H9 (cell line): ENCODE measurements at regions not wholly inside any gene's neighbourhood (a gene's known extent, or its start where the extent isn't known, plus 50 kb on each side); places are given as distances from the start of the nearest gene placed in this dataset.

Experiments used
- DNase-seq: peaks from one replicate; pipeline ENCODE4 v3.0.0-alpha.2; 2017
- H2AFZ ChIP-seq: one replicate; pipeline ENCODE4 v1.6.1; 2013; ENCODE audit warnings: mild to moderate bottlenecking, low read length, control low read depth, moderate library complexity
- H2AK5ac ChIP-seq: 2 replicates; pipeline ENCODE4 v1.6.1; 2013; ENCODE audit warnings: low read length, control low read depth, mixed read lengths; ENCODE audit not compliant: insufficient read length
- H2BK120ac ChIP-seq: one replicate; pipeline ENCODE4 v1.6.1; 2013; ENCODE audit warnings: low read depth, mild to moderate bottlenecking, low read length, control low read depth, inconsistent platforms; ENCODE audit not compliant: poor library complexity, severe bottlenecking
- H2BK12ac ChIP-seq: 2 replicates; pipeline ENCODE4 v1.6.1; 2013; ENCODE audit warnings: low read length, control low read depth, mixed read lengths, low read depth; ENCODE audit not compliant: insufficient read length
- H2BK15ac ChIP-seq: 2 replicates; pipeline ENCODE4 v1.6.1; 2013; ENCODE audit warnings: low read depth, low read length, control low read depth
- H2BK20ac ChIP-seq: one replicate; pipeline ENCODE4 v1.6.1; 2013; ENCODE audit warnings: low read depth, mild to moderate bottlenecking, low read length, control low read depth, inconsistent platforms; ENCODE audit not compliant: poor library complexity, severe bottlenecking
- H2BK5ac ChIP-seq: 2 replicates; pipeline ENCODE4 v1.6.1; 2013; ENCODE audit warnings: low read length, control low read depth, mixed read lengths; ENCODE audit not compliant: insufficient read length
- H3K14ac ChIP-seq: 2 replicates; pipeline ENCODE4 v1.6.1; 2013; ENCODE audit warnings: low read length, control low read depth; ENCODE audit not compliant: insufficient read depth
- H3K18ac ChIP-seq: 2 replicates; pipeline ENCODE4 v1.6.1; 2013; ENCODE audit warnings: low read depth, mild to moderate bottlenecking, mixed read lengths, low read length, control low read depth; ENCODE audit not compliant: insufficient read length
- H3K23ac ChIP-seq: 2 replicates; pipeline ENCODE4 v1.6.1; 2013; ENCODE audit warnings: low read length, control low read depth, mixed read lengths, low read depth; ENCODE audit not compliant: insufficient read length
- H3K23me2 ChIP-seq: 2 replicates; pipeline ENCODE4 v1.6.1; 2013; ENCODE audit warnings: low read depth, mild to moderate bottlenecking, mixed read lengths, low read length, control low read depth; ENCODE audit not compliant: insufficient read length, poor library complexity, severe bottlenecking
- H3K27ac ChIP-seq: 2 replicates; pipeline ENCODE4 v1.5.1; 2013; ENCODE audit warnings: low read length, control low read depth, mixed read lengths, low read depth; ENCODE audit not compliant: insufficient read length
- H3K27me3 ChIP-seq: 2 replicates; pipeline ENCODE4 v1.6.1; 2013; ENCODE audit warnings: low read length, control low read depth, inconsistent platforms; ENCODE audit not compliant: insufficient read depth
- H3K4ac ChIP-seq: 2 replicates; pipeline ENCODE4 v1.6.1; 2013; ENCODE audit warnings: low read depth, mild to moderate bottlenecking, control low read depth, inconsistent platforms, low read length, moderate library complexity
- H3K4me1 ChIP-seq: 2 replicates; pipeline ENCODE4 v1.6.1; 2013; ENCODE audit warnings: low read length, control low read depth, inconsistent platforms; ENCODE audit not compliant: insufficient read depth
- H3K4me2 ChIP-seq: 2 replicates; pipeline ENCODE4 v1.6.1; 2013; ENCODE audit warnings: low read length, control low read depth, mixed read lengths; ENCODE audit not compliant: insufficient read length, insufficient read depth
- H3K56ac ChIP-seq: 2 replicates; pipeline ENCODE4 v1.6.1; 2013; ENCODE audit warnings: low read depth, mild to moderate bottlenecking, mixed read lengths, low read length, control low read depth; ENCODE audit not compliant: insufficient read length
- H3K79me1 ChIP-seq: 2 replicates; pipeline ENCODE4 v1.6.1; 2013; ENCODE audit warnings: low read depth, mild to moderate bottlenecking, moderate library complexity, low read length, control low read depth, inconsistent platforms; ENCODE audit not compliant: insufficient read depth, poor library complexity, severe bottlenecking
- H3K79me2 ChIP-seq: 2 replicates; pipeline ENCODE4 v1.6.1; 2013; ENCODE audit warnings: low read length, control low read depth, inconsistent platforms; ENCODE audit not compliant: insufficient read depth
- H3K9ac ChIP-seq: 2 replicates; pipeline ENCODE4 v1.6.1; 2013; ENCODE audit warnings: low read length, control low read depth, mixed read lengths; ENCODE audit not compliant: insufficient read length; ENCODE audit errors: extremely low read depth
- H3K9me3 ChIP-seq: one replicate; pipeline ENCODE4 v1.6.1; 2013; ENCODE audit warnings: low read depth, low read length, inconsistent platforms; ENCODE audit not compliant: control insufficient read depth
- H3T11ph ChIP-seq: one replicate; pipeline ENCODE4 v1.6.1; 2013; ENCODE audit warnings: mild to moderate bottlenecking, low read length, control low read depth, inconsistent platforms
- H4K20me1 ChIP-seq: one replicate; pipeline ENCODE4 v1.6.1; 2013; ENCODE audit not compliant: control insufficient read depth, insufficient read length, insufficient read depth
- H4K5ac ChIP-seq: 2 replicates; pipeline ENCODE4 v1.6.1; 2013; ENCODE audit warnings: low read depth, mild to moderate bottlenecking, mixed read lengths, low read length, control low read depth; ENCODE audit not compliant: insufficient read length
- H4K8ac ChIP-seq: replicated peaks from 2 replicates; pipeline ENCODE4 v1.6.1; 2013; ENCODE audit warnings: low read length, control low read depth, mixed read lengths, low read depth; ENCODE audit not compliant: insufficient read length
- H4K91ac ChIP-seq: 2 replicates; pipeline ENCODE4 v1.6.1; 2013; ENCODE audit warnings: low read depth, mild to moderate bottlenecking, moderate library complexity, mixed read lengths, low read length, control low read depth; ENCODE audit not compliant: insufficient read length
- H3K27ac Mint-ChIP-seq, 3 experiments: 2 replicates in 2 of 3; 3 replicates in 1 of 3; pipeline ENCODE4 v1.8.0; 2020 to 2021; ENCODE audit warnings: mixed read lengths in 3 of 3, mild to moderate bottlenecking in 1 of 3, moderate library complexity in 1 of 3
- H3K27me3 Mint-ChIP-seq: 2 replicates; pipeline ENCODE4 v1.8.0; 2021; ENCODE audit warnings: low read depth, mild to moderate bottlenecking, moderate library complexity, mixed read lengths
- H3K36me3 Mint-ChIP-seq, 3 experiments: 2 replicates in 2 of 3; 3 replicates in 1 of 3; pipeline ENCODE4 v1.8.0; 2020 to 2021; ENCODE audit warnings: low read depth in 3 of 3, mixed read lengths in 3 of 3; ENCODE audit not compliant: insufficient read depth in 1 of 3
- H3K4me1 Mint-ChIP-seq, 2 experiments: 2 replicates each; pipeline ENCODE4 v1.8.0; 2020; ENCODE audit warnings: mixed read lengths in 2 of 2
- H3K4me3 Mint-ChIP-seq, 2 experiments: 2 replicates in 1 of 2; 3 replicates in 1 of 2; pipeline ENCODE4 v1.8.0; 2020 to 2021; ENCODE audit warnings: mild to moderate bottlenecking in 2 of 2, mixed read lengths in 2 of 2, moderate library complexity in 1 of 2
- H3K9me3 Mint-ChIP-seq, 2 experiments: 2 replicates in 1 of 2; 3 replicates in 1 of 2; pipeline ENCODE4 v1.8.0; 2020; ENCODE audit warnings: mild to moderate bottlenecking in 2 of 2, mixed read lengths in 2 of 2, moderate library complexity in 1 of 2
- CTCF ChIP-seq: fragments of 200-600 bp; sonication (generic); conservative IDR thresholded peaks from 3 replicates; pipeline ENCODE4 v1.8.0; 2021; ENCODE audit warnings: antibody characterized with exemption, mild to moderate bottlenecking

- H3K9ac ChIP-seq: no peak overlapping the region
- H4K5ac ChIP-seq: no peak overlapping the region
- Mint-ChIP-seq H3K27ac (no peak overlapping the region), H3K4me1 (no peaks in the 10 kb centered on the region), H3K36me3 (peaks cover 0 to 11% (median 6%) of the 10 kb centered on the region in 3 experiments; a peak in 4 of 7 replicates), H3K9me3 (peaks cover 10 to 18% of the 10 kb centered on the region in 2 experiments; a peak in 4 of 5 replicates), H3K27me3 (no peaks in the 10 kb centered on the region), H3K4me3 (no peak overlapping the region)
- no peak overlapping the region for H3K4ac ChIP-seq
- no peak overlapping the region for H2AFZ ChIP-seq
- H3K79me2 ChIP-seq: no peaks in the 10 kb centered on the region
- no peak overlapping the region for H3K18ac ChIP-seq
- no peaks in the 10 kb centered on the region for H3K79me1 ChIP-seq
- no peak overlapping the region for H2BK20ac ChIP-seq
- H3K27ac ChIP-seq: no peak overlapping the region
- H4K20me1 ChIP-seq: no peaks in the 10 kb centered on the region
- no peak overlapping the region for H3K14ac ChIP-seq
- TF ChIP-seq CTCF: no peak
- H3K4me2 ChIP-seq: no peak overlapping the region
- H3K27me3 ChIP-seq: no peaks in the 10 kb centered on the region
- no peak overlapping the region for H2BK12ac ChIP-seq
- no peak overlapping the region for H3K23ac ChIP-seq
- no peak overlapping the region for H2BK15ac ChIP-seq
- H4K91ac ChIP-seq: no peak overlapping the region
- DNase-seq: no peak
- H2BK5ac ChIP-seq: no peak overlapping the region
- no peak overlapping the region for H3T11ph ChIP-seq
- no peak overlapping the region for H4K8ac ChIP-seq
- H2AK5ac ChIP-seq: no peak overlapping the region
- H3K56ac ChIP-seq: no peak overlapping the region
- H3K4me1 ChIP-seq: no peaks in the 10 kb centered on the region
- H3K23me2 ChIP-seq: no peaks in the 10 kb centered on the region
- H2BK120ac ChIP-seq: no peak overlapping the region
- H3K9me3 ChIP-seq: no peaks in the 10 kb centered on the region
These were observed 145.9 kb upstream of the TLE4 start for GRCh38 chr9:79425840-79426239.
